CD4-positive, alpha-beta T cell treated with Interferon alpha-2 for 1 hour (primary cell): ENCODE measurements at regions not wholly inside any gene's neighbourhood (a gene's known extent, or its start where the extent isn't known, plus 50 kb on each side); places are given as distances from the start of the nearest gene placed in this dataset.
"Not testable (repeated sequence)": the region's sequence is repeated elsewhere in the genome, so short reads cannot be mapped to it uniquely, and the experiment has no call there.

Experiments used
- DNase-seq, 2 donors: peaks; one replicate each; pipeline ENCODE4 v3.0.0-alpha.2; 2020 to 2022

GRCh38 chr6:2611092-2611491 lies 139.6 kb downstream of the MYLK4 start:
- DNase-seq = no peak

GRCh38 chr6:2608503-2608902 lies 142.2 kb downstream of the MYLK4 start:
- no peak for DNase-seq

- DNase-seq = no peak
Measured at GRCh38 chr6:2600363-2600762, 150.4 kb downstream of the MYLK4 start.

GRCh38 chr6:2599817-2600216 lies 150.9 kb downstream of the MYLK4 start:
- DNase-seq = no peak

GRCh38 chr6:2598867-2599266 lies 151.9 kb downstream of the MYLK4 start:
- DNase-seq = no peak

- DNase-seq = no peak
Measured at GRCh38 chr6:2597991-2598390, 152.7 kb downstream of the MYLK4 start.

- DNase-seq = not testable (repeated sequence)
Measured at GRCh38 chr6:2597457-2597856, 153.3 kb downstream of the MYLK4 start.

- no peak for DNase-seq
Measured at GRCh38 chr6:2596222-2596621, 154.5 kb downstream of the MYLK4 start.

- no peak for DNase-seq
Measured at GRCh38 chr6:2594868-2595267, 155.9 kb downstream of the MYLK4 start.

- DNase-seq = no peak
Measured at GRCh38 chr6:2593167-2593566, 157.6 kb downstream of the MYLK4 start.

- DNase-seq = no peak
Measured at GRCh38 chr6:2589171-2589661, 161.5 kb downstream of the MYLK4 start.

GRCh38 chr6:2583459-2583858 lies 167.3 kb downstream of the MYLK4 start:
- DNase-seq = no peak

GRCh38 chr6:2582268-2582667 lies 168.5 kb downstream of the MYLK4 start:
- no peak for DNase-seq

GRCh38 chr6:2581611-2582010 lies 169.1 kb downstream of the MYLK4 start:
- no peak for DNase-seq

GRCh38 chr6:2581011-2581410 lies 169.7 kb downstream of the MYLK4 start:
- DNase-seq = no peak

- no peak for DNase-seq
Measured at GRCh38 chr6:2579804-2580570, 170.7 kb downstream of the MYLK4 start.

GRCh38 chr6:2579241-2579761 lies 171.4 kb downstream of the MYLK4 start:
- no peak for DNase-seq

- no peak for DNase-seq
Measured at GRCh38 chr6:2578767-2579166, 172.0 kb downstream of the MYLK4 start.

- no peak for DNase-seq
Measured at GRCh38 chr6:2576499-2576898, 174.2 kb downstream of the MYLK4 start.

GRCh38 chr6:2575236-2575635 lies 175.5 kb downstream of the MYLK4 start:
- no peak for DNase-seq

- DNase-seq = not testable (repeated sequence)
Measured at GRCh38 chr6:2569420-2569819, 181.3 kb downstream of the MYLK4 start.

- DNase-seq = no peak
Measured at GRCh38 chr6:2566048-2566447, 184.7 kb downstream of the MYLK4 start.

- no peak for DNase-seq
Measured at GRCh38 chr6:2565499-2565898, 185.2 kb downstream of the MYLK4 start.

- DNase-seq = no peak
Measured at GRCh38 chr6:2563635-2564034, 187.1 kb downstream of the MYLK4 start.
